K562 (cell line): ENCODE measurements at regions not wholly inside any gene's neighbourhood (a gene's known extent, or its start where the extent isn't known, plus 50 kb on each side); places are given as distances from the start of the nearest gene placed in this dataset.

Source experiments
- ATAC-seq: fragments of 200-7000 bp; cut with Tn5 transposase; 3 replicates; pipeline ENCODE4 v1.9.1; 2020; ENCODE audit warnings: moderate library complexity
- BruUV-seq: library from RNA; stranded (reverse); fragments of 400-500 nt; replicated peaks from 2 replicates; lab custom pipeline; 2021; lab: Mats Ljungman, UMichigan
- CTCF ChIA-PET: fragments of 300-600 bp; formaldehyde crosslinking; extraction: SDS; loops from one replicate; lab custom pipeline; 2021; ENCODE audit warnings: low intra/inter-chr PET ratio; lab: Yijun Ruan, JAX
- POLR2A ChIA-PET: fragments of 300-600, 350-650 bp; sonication (Branson Sonifier 250); formaldehyde crosslinking; extraction: SDS; loops from one replicate; lab custom pipeline; 2021; ENCODE audit warnings: antibody characterized with exemption, inconsistent platforms; lab: Yijun Ruan, JAX
- DNase-seq, 4 experiments: peaks; one replicate each; pipeline versions ENCODE4 v3.0.0 to v3.0.0-alpha.2; 2011 to 2018; ENCODE audit warnings: low spot score in 3 of 4, mixed read lengths in 3 of 4; ENCODE audit errors: extremely low read depth in 1 of 4
- FAIRE-seq: peaks from 2 replicates; lab custom pipeline; 2011; peaks lifted over from hg19 to GRCh38; lab: Jason Lieb, UNC
- H2AFZ ChIP-seq: 2 replicates; pipeline ENCODE4 v1.6.0; 2011; ENCODE audit warnings: low read depth, low read length, control low read depth, inconsistent platforms
- H3K27ac ChIP-seq: fragments of 200-600 bp; 3 replicates; pipeline ENCODE4 v1.8.0; 2011; ENCODE audit warnings: low read depth, mild to moderate bottlenecking, control low read depth, inconsistent platforms, low read length, moderate library complexity, mixed read lengths; ENCODE audit errors: extremely low read depth
- H3K27me3 ChIP-seq, 2 experiments: fragments of 300-600 bp in 1 of 2; 2 replicates in 1 of 2; 3 replicates in 1 of 2; pipeline versions ENCODE4 v1.6.0 to v1.8.0; 2011; ENCODE audit warnings: inconsistent platforms in 2 of 2, low read length in 2 of 2, mild to moderate bottlenecking in 1 of 2, mixed read lengths in 1 of 2, moderate library complexity in 1 of 2; ENCODE audit not compliant: control insufficient read depth in 2 of 2, insufficient read depth in 2 of 2
- H3K36me3 ChIP-seq: fragments of 300-600 bp; 3 replicates; pipeline ENCODE4 v1.8.0; 2011; ENCODE audit warnings: mild to moderate bottlenecking, low read length, inconsistent platforms; ENCODE audit not compliant: control insufficient read depth, insufficient read depth
- H3K4me1 ChIP-seq, 2 experiments: fragments of 200-600 bp in 1 of 2; replicated peaks in 1 of 2; 2 replicates in 1 of 2; 3 replicates in 1 of 2; pipeline versions ENCODE4 v1.5.1 to v1.8.0; 2011; ENCODE audit warnings: inconsistent platforms in 2 of 2, low read length in 2 of 2, mild to moderate bottlenecking in 1 of 2, mixed read lengths in 1 of 2, moderate library complexity in 1 of 2; ENCODE audit not compliant: control insufficient read depth in 2 of 2, insufficient read depth in 2 of 2
- H3K4me2 ChIP-seq: 2 replicates; pipeline ENCODE4 v1.6.1; 2011; ENCODE audit warnings: low read length, control low read depth, inconsistent platforms, mixed read lengths; ENCODE audit not compliant: insufficient read depth
- H3K4me3 ChIP-seq: fragments of 200-600 bp; sonication (generic), shearing (Covaris generic); 2 replicates; pipeline ENCODE4 v1.5.1; 2016; ENCODE audit warnings: control low read depth, inconsistent platforms
- H3K79me2 ChIP-seq: fragments of 200-600 bp; 3 replicates; pipeline ENCODE4 v1.8.0; 2011; ENCODE audit warnings: low read length, inconsistent platforms; ENCODE audit not compliant: control insufficient read depth, insufficient read depth
- H3K9ac ChIP-seq, 2 experiments: 2 replicates each; pipeline versions ENCODE4 v1.6.0 to v1.6.1; 2011; ENCODE audit warnings: low read depth in 2 of 2, low read length in 2 of 2, control low read depth in 1 of 2, inconsistent platforms in 1 of 2, mild to moderate bottlenecking in 1 of 2, mixed read lengths in 1 of 2; ENCODE audit not compliant: insufficient read depth in 1 of 2
- H3K9me1 ChIP-seq: one replicate; pipeline ENCODE4 v1.6.0; 2011; ENCODE audit warnings: inconsistent platforms, mild to moderate bottlenecking, low read length, moderate library complexity; ENCODE audit not compliant: control insufficient read depth, insufficient read depth
- H3K9me3 ChIP-seq: replicated peaks from 2 replicates; pipeline ENCODE4 v1.5.1; 2011; ENCODE audit warnings: low read depth, low read length, inconsistent platforms; ENCODE audit not compliant: control insufficient read depth, insufficient read depth
- H4K20me1 ChIP-seq: replicated peaks from 2 replicates; pipeline ENCODE4 v1.6.1; 2011; ENCODE audit warnings: low read length, inconsistent platforms, mixed read lengths; ENCODE audit not compliant: control insufficient read depth, insufficient read depth
- ATF3 ChIP-seq, 2 experiments: fragments of 450-650 bp in 1 of 2; sonication (generic) in 1 of 2; formaldehyde crosslinking in 1 of 2; IDR thresholded peaks in 1 of 2; conservative IDR thresholded peaks in 1 of 2; 2 replicates each; pipeline versions ENCODE4 v1.6.1 to v1.8.1; 2016 to 2023; ENCODE audit warnings: mild to moderate bottlenecking in 2 of 2, moderate library complexity in 2 of 2, inconsistent platforms in 1 of 2, missing genetic modification reagents in 1 of 2
- C11orf30 ChIP-seq: fragments of 450-650 bp; IDR thresholded peaks from 2 replicates; pipeline ENCODE4 v1.6.1; 2016; ENCODE audit warnings: low read depth, mild to moderate bottlenecking
- HNRNPK ChIP-seq: fragments of 200-400 bp; formaldehyde crosslinking; IDR thresholded peaks from one replicate; pipeline ENCODE4 v1.6.1; 2018; ENCODE audit warnings: mild to moderate bottlenecking, low read depth, low read length; ENCODE audit not compliant: poor library complexity, severe bottlenecking
- MAFF ChIP-seq: IDR thresholded peaks from 2 replicates; pipeline ENCODE4 v1.6.1; 2012; ENCODE audit warnings: low read length, improper control_type of control experiment
- MAFG ChIP-seq: fragments of 450-650 bp; conservative IDR thresholded peaks from 2 replicates; pipeline ENCODE4 v1.6.1; 2016; ENCODE audit warnings: missing genetic modification characterization, missing compliant biosample characterization
- NFE2 ChIP-seq: IDR thresholded peaks from 2 replicates; pipeline ENCODE4 v1.6.1; 2014; ENCODE audit warnings: antibody characterized with exemption, low read depth
- SRSF1 ChIP-seq: fragments of 200-400 bp; formaldehyde crosslinking; IDR thresholded peaks from 2 replicates; pipeline ENCODE4 v1.6.1; 2017; ENCODE audit warnings: mild to moderate bottlenecking, low read depth, low read length, moderate library complexity
- ZBTB12 ChIP-seq: fragments of 250-450 bp; sonication (Bioruptor Pico); IDR thresholded peaks from 2 replicates; pipeline ENCODE4 v1.4.0; 2020
- ZNF263 ChIP-seq: sonication (generic); formaldehyde crosslinking; IDR thresholded peaks from 2 replicates; pipeline ENCODE4 v1.8.0; 2022; ENCODE audit warnings: mild to moderate bottlenecking, missing genetic modification reagents, borderline replicate concordance
- ZNF316 ChIP-seq: fragments of 450-650 bp; IDR thresholded peaks from 2 replicates; pipeline ENCODE4 v1.6.1; 2016
- ZNF324 ChIP-seq: fragments of 250-450 bp; sonication (Bioruptor Pico); IDR thresholded peaks from 2 replicates; pipeline ENCODE4 v1.4.0; 2020; ENCODE audit warnings: mild to moderate bottlenecking
- WGBS: fragments of 100-300 bp; shearing (Covaris generic); methylation state at CpG from one replicate; pipeline ENCODE4 v1.1.6; 2016; ENCODE audit warnings: low coverage, mixed read lengths; ENCODE audit not compliant: insufficient coverage; ENCODE audit errors: missing lambda C conversion rate; 5-methylcytosine and 5-hydroxymethylcytosine counted together
- in situ Hi-C: fragments of 300-500 bp; cut with MboI; formaldehyde crosslinking; loops from 4 replicates; pipeline ENCODE4 v1.15.0; 2018; ENCODE audit warnings: inconsistent platforms, mixed read lengths
- intact Hi-C: fragments of 100-400 bp; cut with micrococcal nuclease; formaldehyde crosslinking; loops from 2 replicates; pipeline ENCODE4 v1.14.2; 2022
- TF ChIP-seq, protein P1 (sequence below): conservative IDR thresholded peaks from 2 replicates; pipeline ENCODE4 v1.6.1; 2011; ENCODE audit warnings: low read depth, mild to moderate bottlenecking, low read length; ENCODE audit not compliant: control insufficient read depth

DNA sequence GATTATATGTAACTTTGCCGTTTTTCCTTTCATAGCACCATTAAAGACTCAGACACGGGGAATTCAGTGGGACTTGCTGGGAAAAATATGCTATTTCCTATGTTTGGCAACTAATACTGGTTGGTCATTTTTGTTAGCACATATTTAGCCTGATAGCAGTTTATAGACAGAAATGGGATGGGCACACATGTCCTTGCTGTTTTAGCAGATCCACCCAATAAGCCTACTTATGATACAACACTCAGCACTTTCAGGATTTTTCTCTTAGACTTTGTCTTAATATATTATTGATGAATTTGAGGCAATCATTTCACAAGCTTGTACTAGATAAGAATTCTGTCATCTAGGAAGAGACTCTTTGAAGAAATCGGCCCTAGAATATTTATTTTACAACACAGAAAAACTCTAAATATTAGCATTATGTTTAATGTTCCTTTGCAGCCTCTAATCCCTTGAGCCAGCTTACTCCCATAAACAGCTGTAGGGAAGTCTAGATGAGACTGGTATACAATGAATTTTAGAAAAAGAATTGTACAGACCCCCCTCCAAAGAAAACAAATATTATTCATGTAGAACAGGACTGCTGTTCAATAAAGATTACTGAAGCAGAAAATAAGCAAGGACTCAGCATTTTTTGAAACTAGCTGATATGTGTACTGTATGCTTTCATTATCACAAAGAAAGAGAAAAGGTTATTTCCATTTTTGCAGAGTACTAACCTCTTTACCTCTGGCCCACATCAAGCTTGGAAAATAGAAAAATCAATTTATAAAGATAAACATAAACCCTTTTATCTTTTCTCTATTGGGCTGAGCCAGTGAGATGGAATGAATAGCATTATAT, 656.8 kb upstream of the SGO1 start:
- intact Hi-C loops: no loop called here
- CTCF ChIA-PET: no interaction called here

More for the DNA sequence above, 656.8 kb upstream of the SGO1 start:
- in situ Hi-C loops: no loop called here
- H3K27ac ChIP-seq: no peak overlapping the region
- no peaks in the 10 kb centered on the region for H4K20me1 ChIP-seq
- no peaks in the 10 kb centered on the region for H3K4me1 ChIP-seq
- FAIRE-seq: no peak
- no peak for TF ChIP-seq ZNF263 (CRISPR knock-in tag)
- TF ChIP-seq ZBTB12 (CRISPR knock-in tag): no peak
- TF ChIP-seq NFE2: peak; percentile 31; the same call in 1 of the 2 replicates
- TF ChIP-seq, protein P1, sequence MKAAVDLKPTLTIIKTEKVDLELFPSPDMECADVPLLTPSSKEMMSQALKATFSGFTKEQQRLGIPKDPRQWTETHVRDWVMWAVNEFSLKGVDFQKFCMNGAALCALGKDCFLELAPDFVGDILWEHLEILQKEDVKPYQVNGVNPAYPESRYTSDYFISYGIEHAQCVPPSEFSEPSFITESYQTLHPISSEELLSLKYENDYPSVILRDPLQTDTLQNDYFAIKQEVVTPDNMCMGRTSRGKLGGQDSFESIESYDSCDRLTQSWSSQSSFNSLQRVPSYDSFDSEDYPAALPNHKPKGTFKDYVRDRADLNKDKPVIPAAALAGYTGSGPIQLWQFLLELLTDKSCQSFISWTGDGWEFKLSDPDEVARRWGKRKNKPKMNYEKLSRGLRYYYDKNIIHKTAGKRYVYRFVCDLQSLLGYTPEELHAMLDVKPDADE: no peak
- peak; percentile 79 for TF ChIP-seq C11orf30
- no peak for TF ChIP-seq SRSF1
- peak; percentile 88 for TF ChIP-seq ZNF316
- TF ChIP-seq HNRNPK: no peak
- peak; percentile 61; the same call in 1 of the 2 replicates for TF ChIP-seq MAFF
- TF ChIP-seq ZNF324 (CRISPR knock-in tag): no peak
- peak; percentile 53 for TF ChIP-seq MAFG
- no peak for TF ChIP-seq ATF3 (IDR thresholded peaks at IDR 0.05)
- no peak for TF ChIP-seq ATF3 (CRISPR knock-in tag; conservative IDR thresholded peaks at IDR 0.05)
- TF ChIP-seq, all 486 proteins: peak for 5
- no peaks in the 10 kb centered on the region for H3K79me2 ChIP-seq
- H3K4me2 ChIP-seq: no peak overlapping the region; the same call in 1 of the 2 replicates
- no peaks in the 10 kb centered on the region for H3K9me1 ChIP-seq
- H3K9me3 ChIP-seq: no peaks in the 10 kb centered on the region
- ATAC-seq: no peak; the same call in 2 of the 3 replicates
- no peaks in the 10 kb centered on the region for H3K27me3 ChIP-seq
- no TSS peak for BruUV-seq
- no peaks in the 10 kb centered on the region for H3K36me3 ChIP-seq
- peak overlapping the region; percentile 58 for H2AFZ ChIP-seq
- 13% methylated on average over 3 of the region's 3 CpGs for WGBS
- POLR2A ChIA-PET: no interaction called here
- no peak overlapping the region for H3K9ac ChIP-seq
- no peak for DNase-seq
- no peak overlapping the region for H3K4me3 ChIP-seq
